Cerebellar nuclear complex (tissue), 1 donor: ENCODE measurements at regions not wholly inside any gene's neighbourhood (a gene's known extent, or its start where the extent isn't known, plus 50 kb on each side); places are given as distances from the start of the nearest gene placed in this dataset.

Experiments
- DNase-seq, 2 experiments: peaks; one replicate each; lab custom pipeline; 2025; lab: John Stamatoyannopoulos, UW

DNA sequence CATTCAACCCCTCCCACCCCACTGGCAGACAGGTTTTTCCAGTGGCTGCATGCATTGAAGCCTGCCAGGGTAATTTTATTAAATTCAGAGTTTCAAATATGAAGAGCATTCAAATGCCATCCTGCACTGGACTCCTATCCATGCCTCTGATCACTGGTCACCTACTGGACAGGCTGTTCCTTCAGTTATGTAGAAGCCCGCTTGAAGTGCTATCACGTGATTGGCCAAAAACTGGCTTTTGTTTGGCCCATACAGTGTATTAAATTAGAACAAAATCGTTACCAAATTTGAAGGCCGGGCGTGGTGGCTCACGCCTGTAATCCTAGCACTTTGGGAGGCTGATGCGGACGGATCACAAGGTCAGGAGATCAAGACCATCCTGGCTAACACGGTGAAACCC lies 464.1 kb downstream of the TSN start:
- no peak for DNase-seq

DNA sequence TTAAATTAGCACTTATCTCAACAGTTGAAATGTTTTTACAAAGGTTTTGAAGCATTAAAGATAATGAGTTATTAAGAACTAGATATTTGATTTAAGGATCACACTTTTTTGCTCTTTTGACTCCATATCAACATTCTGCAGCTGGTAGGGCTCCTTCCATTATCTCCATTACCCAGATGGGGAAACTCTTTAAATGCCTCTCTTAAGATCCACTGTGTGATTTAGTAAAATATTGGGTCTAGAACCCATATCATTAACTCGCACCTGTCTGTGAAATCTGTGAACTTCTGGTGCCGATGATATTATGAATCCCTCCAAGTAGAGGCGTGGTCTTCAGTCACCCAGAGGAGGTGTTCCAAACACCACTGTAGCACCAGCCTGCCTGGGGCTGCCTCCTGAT lies 466.2 kb downstream of the TSN start:
- no peak for DNase-seq

DNA sequence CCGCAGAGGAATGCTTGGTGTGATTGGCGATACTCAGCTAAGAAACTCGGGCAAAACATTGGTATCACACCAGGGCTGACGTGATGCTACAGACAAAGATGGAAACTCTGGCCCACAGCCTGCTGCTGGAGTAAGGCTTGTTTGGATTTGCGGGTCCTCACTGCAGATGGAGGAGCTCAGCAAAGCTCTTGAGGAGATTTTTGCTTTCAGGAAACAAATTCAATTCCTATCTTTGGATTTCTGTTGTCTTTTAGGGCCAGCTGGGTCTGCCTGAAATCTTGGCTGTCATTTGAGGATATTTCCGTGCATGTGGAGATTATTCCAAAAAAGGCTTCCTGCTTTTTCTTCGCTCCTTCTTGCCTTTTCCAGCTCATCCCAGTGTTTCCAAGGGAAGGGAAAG lies 475.8 kb downstream of the TSN start:
- no peak for DNase-seq

DNA sequence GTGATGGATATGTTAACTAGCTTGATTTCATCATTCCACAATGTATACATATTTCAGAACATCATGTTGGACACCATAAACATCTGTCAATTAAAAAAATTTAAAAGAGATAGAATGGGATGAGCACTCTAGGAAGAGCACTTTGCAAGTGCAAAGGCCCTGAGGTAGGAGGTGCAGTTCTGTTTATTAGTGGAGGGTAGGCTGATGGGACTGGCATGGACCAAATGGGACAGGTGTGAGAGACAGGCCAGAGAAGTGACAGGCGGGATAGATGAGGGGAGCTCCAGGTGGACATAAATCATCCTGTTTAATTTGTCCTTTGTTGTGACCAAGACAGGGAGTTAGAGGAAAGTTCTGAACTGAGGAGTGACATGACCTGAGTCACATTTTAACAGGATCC lies 477.9 kb downstream of the TSN start:
- DNase-seq, result no peak

DNA sequence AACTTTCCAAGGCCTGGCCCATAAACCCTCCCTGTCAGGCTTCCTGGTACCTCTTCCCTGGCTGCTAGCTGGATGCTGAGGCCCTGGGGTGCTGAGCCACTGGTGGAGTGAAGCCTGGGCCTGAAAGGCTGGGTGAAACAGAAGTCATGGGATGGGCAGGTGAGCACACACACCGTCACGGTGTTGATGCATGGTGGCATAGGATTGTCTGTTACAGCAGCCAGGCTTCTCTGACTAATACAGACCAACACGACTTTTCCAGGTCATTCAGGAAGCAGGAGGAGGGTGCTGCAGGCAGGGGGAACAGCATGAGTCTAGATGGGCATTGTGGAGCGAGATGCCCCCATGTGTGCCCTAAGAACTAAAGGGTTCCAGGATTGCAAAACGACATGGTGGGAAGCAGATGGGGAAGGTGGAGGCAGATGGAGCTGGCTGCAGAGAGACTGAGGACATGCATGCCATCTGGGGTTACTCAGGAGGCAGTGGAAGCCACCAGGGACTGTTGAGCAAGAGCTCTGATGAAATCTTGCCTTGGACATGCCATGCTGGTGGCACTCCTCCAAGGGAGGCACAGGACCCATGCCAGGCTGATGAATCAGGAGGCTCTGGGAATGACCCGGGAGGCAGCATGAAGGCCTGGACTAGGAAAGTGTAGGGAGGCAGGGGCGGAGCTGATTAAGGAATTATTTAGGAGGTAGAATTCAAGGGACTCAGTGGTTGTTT lies 480.9 kb downstream of the TSN start:
- DNase-seq, result no peak

DNA sequence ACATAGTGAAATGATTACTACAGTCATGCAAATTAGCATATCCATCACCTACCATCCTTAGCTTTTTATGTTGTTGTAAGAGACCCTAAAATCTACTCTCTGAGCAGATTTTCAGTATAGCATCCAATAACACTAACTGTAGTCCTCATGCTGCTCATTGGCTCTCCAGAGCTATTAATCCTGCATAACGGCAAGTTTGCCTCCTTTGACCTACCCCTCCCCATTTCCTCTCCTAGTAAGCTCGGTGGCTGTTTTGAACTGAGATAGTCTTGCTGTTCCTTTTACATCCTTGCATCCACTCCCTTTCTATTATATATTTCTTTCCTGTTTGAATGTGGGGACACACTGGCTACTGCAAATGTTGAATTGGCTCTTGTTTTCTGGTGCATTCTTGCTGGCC lies 481.5 kb downstream of the TSN start:
- DNase-seq, result no peak

DNA sequence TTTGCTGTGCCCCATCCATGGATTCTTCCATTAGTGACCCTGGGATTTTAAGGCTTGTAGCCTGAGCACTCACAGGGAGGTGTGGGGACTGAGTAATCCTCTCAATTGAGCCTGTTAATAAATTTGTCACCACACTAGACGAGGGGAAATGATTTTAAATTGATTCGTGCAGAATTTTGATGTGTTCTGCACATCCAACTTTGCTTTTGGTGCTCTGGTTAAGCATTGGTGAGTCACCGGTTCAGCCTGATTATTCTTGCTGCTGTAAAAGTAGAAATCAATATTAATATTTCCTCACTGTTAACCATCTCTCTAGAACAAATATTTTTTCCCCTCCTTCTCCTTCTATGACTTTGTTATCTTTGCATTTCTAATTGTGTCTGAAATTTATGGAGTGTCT lies 482.0 kb downstream of the TSN start:
- DNase-seq, result no peak

DNA sequence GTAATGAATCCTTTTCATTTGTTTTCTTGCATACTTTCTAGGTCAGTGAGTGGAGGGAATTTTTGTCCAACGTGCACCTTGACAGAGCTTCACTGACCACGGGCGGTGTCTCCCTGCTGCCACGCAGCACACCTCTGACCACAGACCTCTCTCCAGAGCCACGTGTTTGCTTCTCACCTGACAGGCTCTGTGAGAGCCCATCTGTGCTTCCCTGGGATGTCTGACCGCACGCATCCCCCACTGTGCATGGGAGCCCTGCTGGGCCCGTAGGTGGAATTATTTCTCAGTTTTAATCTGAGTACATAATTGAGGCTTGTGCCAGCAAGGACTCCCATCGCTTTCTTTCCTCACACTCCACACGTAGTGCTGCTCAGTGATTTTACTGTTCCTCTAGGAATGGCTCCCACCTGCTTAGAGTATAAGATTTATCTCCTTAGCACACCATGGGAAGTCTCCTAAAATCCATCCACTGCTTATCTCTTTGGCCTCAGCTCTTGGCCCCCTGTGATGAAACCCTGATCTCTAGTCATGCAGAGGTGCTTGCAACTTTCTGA lies 482.6 kb downstream of the TSN start:
- no peak for DNase-seq

DNA sequence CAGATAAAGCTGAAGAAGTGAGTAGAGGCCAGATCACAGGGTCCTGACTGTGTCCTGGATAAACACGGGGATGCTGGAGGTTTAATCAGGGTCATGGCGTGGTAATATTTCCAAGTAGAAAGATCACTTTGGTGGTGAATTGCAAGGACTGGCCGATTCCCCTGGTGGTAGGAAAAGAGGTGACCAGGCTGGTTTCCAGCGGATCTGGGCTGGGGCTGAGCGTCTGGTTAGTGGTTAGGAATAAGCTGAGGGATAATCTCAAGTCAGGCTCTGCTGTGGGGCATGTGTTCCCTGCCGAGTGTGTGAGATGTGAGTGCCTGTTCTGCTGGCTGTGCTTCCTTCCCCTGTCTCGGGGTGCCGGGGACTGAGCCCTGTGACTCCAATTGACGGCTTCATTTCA lies 484.0 kb downstream of the TSN start:
- DNase-seq, result no peak

DNA sequence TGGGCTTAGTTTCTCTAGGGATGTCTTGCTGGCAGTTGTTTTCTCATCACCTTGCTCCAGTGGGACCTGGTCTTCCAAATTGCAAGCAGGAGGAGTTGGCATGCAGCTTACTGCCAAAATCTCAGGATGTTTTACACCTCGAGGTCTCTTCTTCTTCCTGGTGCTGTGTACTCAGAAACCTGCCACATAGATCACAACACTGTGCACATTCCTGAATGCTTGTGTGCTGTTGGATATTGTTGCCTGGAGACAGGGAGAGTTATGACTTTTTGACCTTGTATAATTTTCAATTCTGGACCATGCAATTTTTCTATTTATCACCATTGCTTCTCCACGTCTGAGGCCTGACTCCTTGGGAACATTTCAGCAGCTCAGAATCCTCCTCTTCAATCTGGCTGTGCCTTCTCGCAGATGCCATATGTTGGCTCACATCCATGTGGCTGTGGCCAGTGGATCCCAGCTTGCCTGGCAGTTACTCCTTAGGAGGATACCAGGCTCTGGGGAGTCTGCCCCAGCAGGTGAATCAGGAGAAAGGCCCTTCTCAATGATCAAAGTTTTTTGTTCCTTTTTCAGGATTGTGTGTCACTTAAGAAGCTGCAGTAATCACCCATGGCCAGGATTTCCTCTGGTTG lies 489.3 kb downstream of the TSN start:
- DNase-seq, result no peak

DNA sequence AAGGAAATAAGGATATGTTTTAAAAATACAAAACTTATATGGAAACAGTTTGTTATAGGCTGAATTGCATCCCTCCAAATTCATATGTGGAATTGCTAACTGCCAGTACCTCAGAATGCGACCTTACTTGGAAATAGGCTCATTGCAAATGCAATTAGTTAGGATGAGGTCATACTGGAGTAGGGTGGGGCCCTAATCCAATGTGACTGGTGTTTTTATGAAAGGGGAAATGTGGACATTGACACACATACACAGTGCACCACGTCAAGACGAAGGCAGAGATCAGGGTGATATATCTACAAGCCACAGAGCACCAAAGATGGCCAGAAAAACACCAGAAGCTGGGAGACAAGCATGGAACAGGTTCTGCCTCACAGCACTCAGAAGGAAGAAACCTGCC lies 494.2 kb downstream of the TSN start:
- DNase-seq, result no peak

DNA sequence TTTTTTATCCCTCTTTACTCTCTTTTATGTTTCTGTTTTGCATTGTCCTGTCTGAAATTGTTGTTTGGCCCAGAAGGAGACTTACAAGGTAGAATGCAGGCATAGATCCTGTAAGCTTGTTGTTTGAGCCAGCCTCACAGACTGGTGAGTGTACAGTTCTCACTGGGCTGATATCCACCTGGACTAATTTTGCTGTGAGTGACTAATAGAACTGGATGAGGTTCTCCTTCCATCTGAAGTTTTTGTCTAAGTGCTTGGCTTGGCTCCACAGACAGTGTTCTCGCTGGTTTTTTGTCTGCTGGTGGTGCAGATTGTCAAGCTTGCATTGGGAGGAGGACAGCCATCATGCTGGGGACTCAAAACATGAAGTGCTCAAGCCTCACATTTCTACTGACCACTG lies 495.7 kb downstream of the TSN start:
- no peak for DNase-seq

DNA sequence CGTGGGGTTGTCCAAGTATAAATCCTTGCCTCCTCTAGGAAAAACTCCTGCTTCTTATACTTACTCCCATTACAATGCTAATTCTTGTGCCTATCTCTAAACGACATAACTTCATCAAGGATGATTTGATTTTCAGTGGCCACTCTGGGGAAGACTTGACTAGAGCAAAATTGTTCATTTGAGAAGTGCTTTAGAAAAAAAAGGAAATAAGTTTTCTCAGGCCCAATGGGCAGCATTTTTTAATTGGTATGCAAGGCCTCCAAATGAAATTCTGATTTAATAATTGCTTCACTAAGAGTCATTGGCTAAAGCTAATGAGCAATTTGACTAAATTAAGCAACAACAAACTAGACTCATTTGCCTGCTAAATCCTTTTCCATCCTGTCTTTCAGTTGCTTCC lies 496.1 kb downstream of the TSN start:
- DNase-seq, result no peak

DNA sequence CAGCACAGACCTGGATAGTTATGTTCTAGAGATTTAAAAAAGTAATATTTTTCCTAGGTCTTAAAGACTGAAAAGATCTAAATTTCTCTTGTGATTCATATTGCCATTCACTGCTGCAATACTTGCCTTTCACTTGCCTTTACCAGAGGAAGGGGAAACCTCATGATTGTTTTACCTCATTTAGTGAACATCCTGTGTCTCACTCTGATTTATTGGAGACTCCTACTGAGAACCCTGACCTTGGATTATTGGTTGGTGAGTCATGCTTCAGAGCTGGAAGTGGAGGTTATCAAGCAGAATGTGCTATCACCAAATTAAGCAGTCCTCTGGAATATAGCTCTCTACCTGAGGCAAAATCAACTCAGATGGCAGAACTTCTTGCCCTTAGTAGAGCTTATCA lies 500.5 kb downstream of the TSN start:
- DNase-seq, result no peak

DNA sequence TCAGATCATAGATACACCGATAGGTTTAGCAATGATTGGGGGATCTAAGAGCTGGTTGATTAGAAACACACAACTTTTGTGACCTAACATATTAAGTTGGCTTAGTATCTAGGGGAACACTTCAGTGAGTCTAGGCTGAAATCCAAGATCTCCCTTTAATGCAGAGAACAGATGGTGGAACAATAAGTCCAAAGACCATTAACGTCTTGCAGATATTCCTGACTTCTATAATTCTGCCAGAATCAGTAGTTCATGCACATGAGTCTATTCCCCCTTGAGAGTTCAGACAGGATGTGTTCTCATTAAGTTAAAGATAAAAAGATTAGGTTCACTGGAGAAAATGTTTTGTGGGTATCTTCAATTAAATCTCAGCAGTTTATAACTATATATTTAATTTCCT lies 506.5 kb downstream of the TSN start:
- DNase-seq, result no peak

DNA sequence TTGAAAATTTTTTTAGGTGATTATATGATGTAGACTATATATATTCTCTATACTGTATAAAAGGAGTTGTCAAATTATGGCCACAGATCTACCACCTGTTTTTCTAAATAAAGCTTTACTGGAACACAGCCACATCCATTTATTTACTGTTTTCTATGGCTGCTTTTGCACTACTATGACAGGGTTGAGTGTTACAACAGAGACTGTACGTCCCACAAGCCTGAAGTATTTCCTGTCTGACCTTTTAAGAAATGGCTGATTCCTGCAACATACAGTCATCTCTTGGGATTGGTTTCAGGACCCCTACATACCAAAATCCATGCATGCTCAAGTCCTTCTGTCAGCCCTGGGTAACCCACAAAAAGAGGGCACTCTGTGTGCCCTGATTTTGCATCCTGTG lies 508.3 kb downstream of the TSN start:
- DNase-seq, result no peak

DNA sequence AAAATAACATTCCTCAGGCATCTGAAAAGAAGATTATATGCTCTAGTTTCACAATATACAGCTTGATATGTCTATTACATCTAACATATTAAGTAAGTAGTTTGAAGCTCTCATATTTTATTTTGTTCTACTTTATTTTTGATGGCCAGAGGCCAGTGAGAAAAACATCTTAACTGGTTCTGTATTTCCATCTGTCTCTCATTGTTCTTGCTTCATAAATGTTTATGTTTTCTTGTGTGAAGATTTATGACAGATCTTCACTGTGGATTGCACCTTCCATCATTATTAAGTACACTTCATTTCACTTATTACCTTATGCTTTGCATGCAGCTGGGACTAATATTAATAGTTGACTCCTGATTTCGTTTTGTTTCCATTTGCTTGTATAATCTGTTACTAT lies 511.2 kb downstream of the TSN start:
- DNase-seq, result no peak

DNA sequence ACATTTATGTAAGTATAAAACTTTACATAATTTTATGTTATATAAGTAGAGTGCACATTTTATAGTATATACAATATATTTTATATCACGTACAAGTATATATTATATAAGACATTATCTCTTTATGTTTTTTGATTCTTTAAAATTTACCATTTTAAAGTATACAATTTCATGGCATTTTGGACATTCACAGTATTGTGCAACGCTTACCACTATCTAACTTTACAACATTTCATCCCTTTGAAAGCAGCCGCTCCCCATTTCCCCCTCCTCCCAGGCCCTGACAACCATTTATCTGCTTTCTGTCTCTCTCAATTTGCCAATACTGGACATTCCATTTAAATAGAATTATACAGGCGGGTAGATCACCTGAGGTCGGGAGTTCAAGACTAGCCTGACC lies 512.5 kb downstream of the TSN start:
- no peak for DNase-seq

DNA sequence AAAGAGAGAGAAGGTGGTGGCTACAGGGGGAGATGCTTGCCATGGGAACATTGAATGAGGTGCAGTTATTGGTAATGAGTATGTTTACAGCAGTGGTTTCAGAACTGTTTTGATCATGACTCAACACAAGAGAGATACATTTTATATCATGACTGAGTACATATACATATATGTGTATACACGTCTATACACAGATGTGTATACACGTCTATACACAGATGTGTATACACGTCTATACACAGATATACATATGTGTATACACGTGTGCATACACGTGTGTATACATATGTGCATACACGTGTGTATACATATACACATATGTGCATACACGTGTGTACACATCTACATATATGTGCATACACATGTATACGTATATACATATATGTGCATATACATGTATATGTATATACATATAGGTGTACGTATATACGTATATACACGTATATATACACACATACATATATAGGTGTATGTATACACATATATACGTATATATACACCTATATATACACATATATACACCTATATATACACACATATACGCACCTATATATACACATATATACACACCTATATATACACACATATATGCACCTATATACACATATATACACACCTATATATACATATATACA lies 518.5 kb downstream of the TSN start:
- no peak for DNase-seq

DNA sequence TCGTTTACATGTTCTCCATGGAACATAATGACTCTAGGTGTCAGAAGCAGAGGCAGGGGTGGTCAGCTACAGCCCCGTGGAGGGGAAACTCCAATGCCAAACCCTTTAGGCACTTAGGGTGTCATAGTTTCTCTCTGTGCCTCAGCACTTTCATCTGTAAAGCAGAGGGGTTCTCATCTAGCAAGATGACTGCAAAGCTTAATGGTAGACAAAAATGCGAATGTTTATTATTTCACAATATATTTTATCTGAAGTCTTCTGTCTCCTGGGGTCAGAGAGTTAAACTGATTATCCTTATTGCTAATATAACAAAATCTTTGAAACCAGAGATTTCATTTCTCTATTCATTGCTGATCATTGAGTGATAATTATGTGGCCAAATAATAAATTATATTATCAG lies 522.5 kb downstream of the TSN start:
- DNase-seq, result no peak

DNA sequence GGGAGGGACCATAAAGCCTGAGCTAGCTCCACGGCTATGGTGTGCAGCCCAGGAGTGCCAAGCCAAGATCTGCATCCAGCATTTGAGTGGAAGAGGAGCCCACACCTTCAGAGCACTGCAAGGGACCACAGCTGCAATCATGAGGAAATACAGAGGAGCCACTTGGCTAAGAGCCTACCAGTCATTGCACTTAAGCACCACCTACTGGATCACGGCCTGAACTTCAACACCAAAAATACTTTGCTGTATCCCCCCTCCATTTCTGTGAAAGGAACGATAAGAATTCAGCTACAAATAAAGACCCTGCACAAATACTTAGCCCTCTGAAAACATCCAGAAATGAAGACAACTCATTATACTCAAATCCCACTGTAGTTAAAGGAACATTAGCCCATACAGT lies 545.3 kb downstream of the TSN start:
- no peak for DNase-seq

DNA sequence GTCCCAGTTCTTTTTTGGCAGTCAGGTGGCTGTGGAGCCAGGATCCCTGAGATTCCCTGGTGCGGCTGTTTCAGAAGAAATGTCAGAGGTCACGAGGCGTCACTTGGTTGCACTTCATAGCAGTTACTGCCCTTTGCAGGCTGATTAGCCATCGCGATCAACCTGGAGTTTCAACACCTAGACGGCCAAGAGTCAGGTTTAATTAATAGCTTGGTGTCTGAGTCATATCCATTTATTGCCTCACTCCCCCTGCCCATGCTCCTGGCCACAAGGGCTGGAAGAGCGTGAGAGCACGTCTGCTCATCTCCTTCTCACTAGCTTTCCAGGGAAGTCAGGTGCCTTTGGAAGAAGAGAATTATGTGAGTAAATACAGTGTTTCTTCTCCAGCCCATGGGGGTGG lies 552.3 kb downstream of the TSN start:
- no peak for DNase-seq

DNA sequence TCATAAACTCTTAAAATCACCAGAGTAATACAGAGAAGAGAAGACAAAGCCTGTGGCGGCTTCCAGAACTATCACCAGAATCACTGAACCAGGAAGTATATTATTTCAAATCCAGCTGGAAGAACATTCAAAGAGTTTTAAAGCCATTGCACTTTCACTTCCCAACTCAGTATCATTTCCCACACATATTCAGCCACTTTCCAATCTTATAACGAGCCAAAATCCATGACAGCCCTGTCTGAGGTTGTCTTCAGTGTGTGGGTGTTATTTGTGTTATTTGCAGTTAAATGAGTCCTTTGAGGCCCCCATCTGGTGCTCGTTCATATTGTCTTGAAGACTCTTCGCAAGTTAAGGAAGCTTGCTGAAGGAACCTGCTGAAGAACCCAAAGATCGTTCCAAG lies 559.9 kb downstream of the TSN start:
- no peak for DNase-seq
